ENCODE measurements at regions not wholly inside any gene's neighbourhood (a gene's known extent, or its start where the extent isn't known, plus 50 kb on each side); places are given as distances from the start of the nearest gene placed in this dataset.

GRCh38 chr2:144593803-144594202 lies 73.9 kb upstream of the ZEB2 start:
- DNase-seq: no peak

DNA sequence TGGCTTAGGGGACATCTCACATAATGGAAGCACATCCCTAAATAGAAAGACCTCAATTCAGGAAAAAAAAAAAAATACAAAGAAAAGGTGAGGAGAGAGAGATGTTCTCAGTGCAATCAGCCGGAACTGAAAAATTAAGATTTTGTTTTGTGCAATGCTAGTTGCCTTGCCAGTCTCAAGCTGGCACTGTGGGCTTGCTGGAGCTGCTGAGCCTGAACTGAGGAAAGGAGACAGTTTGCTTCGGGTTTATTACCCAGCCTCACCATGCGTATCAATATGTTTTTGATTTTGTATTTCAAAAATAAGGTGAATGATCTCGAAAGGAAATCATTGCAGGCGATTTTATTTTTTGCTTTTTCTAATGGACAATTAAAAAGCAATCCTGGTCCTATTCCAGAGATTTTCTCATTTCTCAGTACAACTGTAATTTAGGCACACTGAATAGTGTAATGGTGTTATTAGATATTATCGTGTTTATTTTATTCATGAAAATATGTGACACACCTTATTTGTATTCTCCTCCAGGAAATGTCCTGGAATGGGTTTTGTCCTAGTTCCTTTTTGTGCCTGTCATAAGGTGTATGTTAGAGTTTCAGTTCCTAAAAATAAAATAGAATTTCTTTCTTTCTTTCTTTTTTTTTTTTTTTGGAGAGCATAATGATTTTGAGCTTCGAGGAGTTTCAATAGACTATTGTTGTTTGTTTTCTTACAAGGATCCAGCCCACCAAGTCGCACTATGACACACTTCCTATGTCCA lies 72.8 kb upstream of the ZEB2 start:
- DNase-seq: peak; percentile 27

DNA sequence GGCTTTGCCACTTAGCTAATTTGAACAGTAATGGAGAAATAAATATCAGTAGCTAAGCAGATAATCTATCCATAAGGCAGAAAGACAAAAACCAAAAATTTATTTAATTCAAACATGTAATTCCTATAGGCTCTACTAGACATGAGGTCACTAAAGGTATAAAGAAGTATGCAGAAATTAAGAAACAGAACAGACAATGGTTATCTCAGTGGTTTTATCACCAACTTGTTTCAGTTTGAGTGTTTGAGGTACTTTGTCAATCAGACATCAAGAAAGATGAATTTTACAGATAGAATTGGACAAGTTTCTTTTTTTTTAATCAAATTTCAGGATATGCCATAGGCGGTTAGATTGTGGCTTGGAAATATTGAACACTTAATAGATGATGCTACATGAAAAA lies 67.4 kb upstream of the ZEB2 start:
- DNase-seq: no peak

GRCh38 chr2:144586476-144586875 lies 66.6 kb upstream of the ZEB2 start:
- DNase-seq: no peak

- DNase-seq: no peak
These were observed 64.0 kb upstream of the ZEB2 start for GRCh38 chr2:144583741-144584453.

- no peak for DNase-seq
These were observed 63.4 kb upstream of the ZEB2 start for GRCh38 chr2:144583381-144583729.

GRCh38 chr2:144582651-144583380 lies 62.9 kb upstream of the ZEB2 start:
- DNase-seq: no peak

DNA sequence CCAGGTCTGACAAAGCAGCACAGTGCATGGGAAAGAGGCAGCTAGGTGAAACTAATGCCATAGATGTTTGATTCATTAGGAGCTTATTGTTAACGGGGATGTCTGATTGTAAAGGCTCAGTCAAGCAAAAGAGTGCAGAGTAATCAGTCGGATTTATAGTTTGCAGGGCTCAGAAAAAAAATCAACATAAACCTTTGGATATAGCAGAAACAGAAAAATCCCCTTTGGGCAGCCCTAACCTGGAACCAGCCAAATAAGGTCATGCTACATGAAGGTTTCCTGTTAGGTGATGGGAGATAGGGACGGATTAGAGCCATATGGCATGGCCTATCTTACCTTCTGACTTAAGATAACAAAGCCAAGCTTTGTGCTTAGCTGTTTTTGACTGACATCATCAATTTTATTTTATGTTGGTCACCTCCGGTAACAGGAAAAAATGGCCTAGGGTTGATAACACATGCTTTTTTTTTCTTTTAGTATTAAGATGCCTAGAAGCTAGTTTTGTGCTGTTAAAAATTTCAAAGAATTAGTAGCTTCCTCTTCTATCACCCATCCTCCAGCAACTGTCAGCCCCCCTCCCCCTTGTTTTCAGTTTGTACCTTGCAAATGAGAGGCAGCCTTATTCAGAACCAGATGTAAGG lies 60.7 kb upstream of the ZEB2 start:
- peak; percentile 93 for DNase-seq

GRCh38 chr2:144579556-144579955 lies 59.6 kb upstream of the ZEB2 start:
- peak; percentile 22 for DNase-seq

GRCh38 chr2:144578099-144578498 lies 58.2 kb upstream of the ZEB2 start:
- DNase-seq: no peak

DNA sequence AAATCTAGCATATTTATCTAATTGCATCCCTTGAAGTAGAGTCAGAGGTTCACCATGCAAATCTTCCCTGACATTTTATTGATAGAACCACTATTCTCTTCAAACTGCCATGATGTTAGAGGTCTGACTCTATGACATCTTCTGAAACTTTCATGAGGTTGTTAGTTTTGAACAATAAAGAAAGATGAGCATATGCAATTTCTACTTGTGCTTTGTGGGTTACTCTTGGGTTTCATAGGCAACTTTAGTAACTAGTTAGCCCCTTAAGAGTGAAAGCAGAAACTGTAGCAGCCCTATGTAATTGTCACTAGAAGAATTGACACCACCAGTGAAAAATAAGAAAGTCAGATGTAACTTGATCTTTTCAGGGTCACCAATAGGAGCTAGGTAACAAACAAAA lies 53.1 kb upstream of the ZEB2 start:
- no peak for DNase-seq

DNA sequence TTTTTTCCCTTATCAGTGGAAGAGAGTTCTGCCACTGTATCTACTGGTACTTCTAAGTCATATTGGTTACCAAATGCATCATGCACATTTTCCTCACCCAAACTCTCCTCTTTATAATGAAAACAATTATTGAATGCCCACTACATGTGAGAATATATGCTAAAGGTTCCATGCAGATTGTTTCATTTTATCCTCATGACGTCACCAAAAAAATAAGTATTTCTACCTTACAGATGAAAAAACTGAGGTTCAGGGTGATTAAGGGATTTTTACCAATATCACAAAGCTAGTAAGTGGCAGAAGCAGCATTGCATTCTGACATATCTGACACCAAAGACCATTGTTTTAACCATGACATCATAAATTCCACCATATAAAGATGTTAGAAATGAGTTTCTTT lies 51.9 kb upstream of the ZEB2 start:
- DNase-seq: no peak

DNA sequence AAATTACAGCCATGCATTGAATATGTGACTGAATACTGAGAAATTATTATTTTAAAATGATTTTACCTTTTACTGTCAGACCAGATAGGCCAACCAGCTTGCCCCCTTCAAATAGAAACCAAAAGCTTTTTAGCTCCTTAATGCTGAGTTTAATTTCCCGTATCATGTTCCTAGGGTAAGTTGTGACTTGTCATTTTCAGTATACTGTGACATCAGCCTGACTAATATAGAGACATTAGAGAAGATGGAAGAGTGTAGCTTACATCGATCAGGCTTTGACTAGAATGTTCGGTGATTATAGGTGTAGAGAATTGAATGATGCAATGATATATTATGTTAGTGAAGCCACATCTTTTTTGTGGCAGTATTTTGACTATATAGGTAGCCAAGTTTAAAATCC lies 50.6 kb upstream of the ZEB2 start:
- DNase-seq: peak; percentile 72

Data from NCI-H2171 treated with DMSO at 0.1 percent for 48 hours (cell line).